Heart left ventricle (tissue), 13 donors: ENCODE measurements at regions not wholly inside any gene's neighbourhood (a gene's known extent, or its start where the extent isn't known, plus 50 kb on each side); places are given as distances from the start of the nearest gene placed in this dataset.

ENCODE experiments used
- CTCF ChIP-seq, 12 donors: fragments of 200-600 bp; sonication (generic) in 4 of 12; IDR thresholded peaks; one replicate each; pipeline versions ENCODE4 v1.5.0 to v1.8.0; 2018 to 2022; ENCODE audit warnings: antibody characterized with exemption in 12 of 12, mild to moderate bottlenecking in 5 of 12
- POLR2A ChIP-seq, 2 donors: fragments of 450-650 bp; IDR thresholded peaks; one replicate each; pipeline ENCODE4 v1.6.1; 2017; ENCODE audit warnings: antibody characterized with exemption in 2 of 2, mild to moderate bottlenecking in 2 of 2, moderate library complexity in 2 of 2
- donor health status: ischemic (EF 13 %, LVEDD 7.1; RV severe dilation, severe dysfunction).
- donor health status: DM: no; HTN: yes; CAD: no.
- donor health status: DM: no; HTN: no; CAD: no.
- donor health status: ischemic (EF 25% LVEDD 6.9; RV normal size, moderate dysfunction).
- donor health status: ischemic (EF 25% LVEDD 5.7; RV mildly dilated, moderate dysfunction).
- donor health status: ischemic (EF 35%, LVEDD 5.7; RV mildly dilated, moderate dysfunction).
- donor health status: nonischemic (EF 11% LVEDD 7.7; RV severe dilation, severe dysfunction).
- donor health status: DM: yes; HTN: yes; CAD: no.
- donor health status: PGD.
- donor health status: ischemic (EF 29% LVEDD 5.4; RV normal size, mild dysfunction).
- donor health status: nonischemic (EF 23%, LVEDD 6.1; RV moderate dilation, normal function).

DNA sequence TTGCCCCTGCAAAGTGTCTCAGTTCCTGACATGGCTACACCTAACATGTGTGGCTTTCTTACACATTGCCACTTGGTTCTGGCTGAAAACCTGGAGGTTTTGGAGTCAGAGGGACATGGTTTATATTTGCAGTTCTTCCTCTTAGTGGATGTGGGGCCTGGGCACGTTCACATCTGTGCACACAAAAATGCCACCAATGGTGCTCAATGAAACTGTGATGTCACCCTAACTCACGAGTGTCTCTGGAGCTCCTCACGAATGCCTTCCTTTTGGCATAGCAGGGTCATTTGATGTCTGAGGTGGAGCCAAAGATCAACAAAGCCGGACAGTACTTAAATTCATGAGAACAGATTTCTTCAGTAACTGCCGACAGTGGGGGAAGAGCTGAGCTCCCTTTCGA lies 231.7 kb upstream of the HS6ST1 start:
- no peak for TF ChIP-seq POLR2A (IDR thresholded peaks at IDR 0.05)
- no peak for TF ChIP-seq CTCF (IDR thresholded peaks at IDR 0.05)
